GM20431 (cell line): ENCODE measurements at regions not wholly inside any gene's neighbourhood (a gene's known extent, or its start where the extent isn't known, plus 50 kb on each side); places are given as distances from the start of the nearest gene placed in this dataset.
"Not testable (repeated sequence)": the region's sequence is repeated elsewhere in the genome, so short reads cannot be mapped to it uniquely, and the experiment has no call there.

Experiments used
- in situ Hi-C: fragments of 300-500 bp; cut with MseI, MboI; formaldehyde crosslinking; loops from one replicate; pipeline ENCODE4 v1.15.0; 2020; ENCODE audit warnings: low sequenced_read_pairs; ENCODE audit not compliant: unreplicated experiment

DNA sequence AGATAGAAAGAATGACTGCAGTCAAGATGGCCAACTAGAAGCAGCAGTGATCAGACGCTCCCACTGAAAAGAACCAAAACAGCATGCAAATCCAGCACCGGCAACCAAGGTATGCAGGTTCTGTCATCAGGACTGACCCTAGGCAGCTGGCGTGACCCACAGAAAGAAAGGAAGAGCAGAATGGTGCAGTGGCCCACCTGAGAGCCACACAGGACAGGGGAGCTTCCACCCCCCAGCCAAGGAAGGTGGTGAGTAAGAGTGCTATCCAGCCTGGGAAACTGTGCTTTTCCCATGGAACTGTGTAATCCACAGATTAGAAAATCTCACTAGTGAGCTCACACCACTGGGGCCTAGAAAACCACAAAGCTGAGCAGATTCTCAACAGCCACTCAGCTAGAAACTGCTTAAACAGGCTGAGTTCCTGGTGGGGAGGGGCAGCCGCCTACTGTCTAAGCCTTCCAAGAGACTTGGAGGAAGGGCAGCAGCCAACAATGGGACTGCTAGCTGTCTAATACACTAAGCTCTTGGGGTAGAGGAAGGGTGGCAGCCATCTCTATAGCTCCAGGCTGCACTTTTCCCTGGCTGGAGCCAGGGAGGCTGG is 127.9 kb downstream of the EVA1A start:
- in situ Hi-C loops = no loop called here

DNA sequence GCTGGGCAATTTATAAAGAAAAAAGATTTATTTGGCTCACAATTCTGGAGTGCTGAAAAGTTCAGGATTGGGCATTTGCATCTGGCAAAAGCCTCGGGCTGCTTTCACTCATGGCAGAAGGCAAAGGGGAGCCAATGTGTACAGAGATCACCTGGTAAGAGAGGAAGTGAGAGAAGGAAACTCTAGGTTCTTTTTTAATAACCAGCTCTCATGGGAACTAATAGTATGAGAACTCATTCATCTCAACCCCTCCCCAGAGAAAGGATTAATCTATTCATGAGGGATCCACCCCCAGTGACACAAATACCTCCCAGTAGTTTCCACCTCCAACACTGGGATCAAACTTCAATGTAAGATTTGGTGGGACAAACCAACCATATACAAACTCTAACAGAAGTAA is 129.0 kb downstream of the EVA1A start:
- in situ Hi-C loops = no loop called here

DNA sequence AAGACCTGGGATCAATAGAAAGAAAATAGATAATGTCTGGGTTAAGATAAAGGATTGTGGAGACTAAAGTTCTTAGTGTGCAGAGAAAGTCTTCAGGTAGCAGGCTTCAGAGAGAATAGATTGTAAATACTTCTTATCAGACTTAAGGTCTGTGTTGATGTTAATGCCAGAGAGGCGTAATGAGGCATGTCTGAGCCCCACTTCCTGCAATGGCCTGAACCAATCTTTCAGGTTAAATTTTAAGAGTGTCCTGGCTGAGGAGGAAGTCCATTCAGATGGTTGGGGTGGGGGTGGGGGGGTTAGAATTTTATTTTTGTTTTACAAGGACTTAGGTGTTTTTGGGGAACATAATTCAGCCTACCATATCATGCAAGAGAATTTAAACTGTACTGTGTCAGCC is 129.5 kb downstream of the EVA1A start:
- in situ Hi-C loops = no loop called here

DNA sequence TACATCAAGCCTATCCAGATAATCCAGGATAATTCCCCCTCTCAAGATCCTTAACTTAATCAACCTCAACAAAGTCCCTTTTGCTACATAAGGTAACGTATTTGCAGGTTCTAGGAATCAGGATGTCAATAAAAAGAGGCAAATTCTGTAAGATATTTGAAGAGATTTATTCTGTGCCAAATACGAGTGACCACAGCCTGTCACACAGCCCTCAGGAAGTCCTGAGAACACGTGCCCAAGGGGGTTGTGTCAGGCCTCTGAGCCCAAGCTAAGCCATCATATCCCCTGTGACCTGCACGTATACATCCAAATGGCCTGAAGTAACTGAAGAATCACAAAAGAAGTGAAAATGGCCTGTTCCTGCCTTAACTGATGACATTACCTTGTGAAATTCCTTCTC is 130.3 kb downstream of the EVA1A start:
- in situ Hi-C loops = not testable (repeated sequence)

DNA sequence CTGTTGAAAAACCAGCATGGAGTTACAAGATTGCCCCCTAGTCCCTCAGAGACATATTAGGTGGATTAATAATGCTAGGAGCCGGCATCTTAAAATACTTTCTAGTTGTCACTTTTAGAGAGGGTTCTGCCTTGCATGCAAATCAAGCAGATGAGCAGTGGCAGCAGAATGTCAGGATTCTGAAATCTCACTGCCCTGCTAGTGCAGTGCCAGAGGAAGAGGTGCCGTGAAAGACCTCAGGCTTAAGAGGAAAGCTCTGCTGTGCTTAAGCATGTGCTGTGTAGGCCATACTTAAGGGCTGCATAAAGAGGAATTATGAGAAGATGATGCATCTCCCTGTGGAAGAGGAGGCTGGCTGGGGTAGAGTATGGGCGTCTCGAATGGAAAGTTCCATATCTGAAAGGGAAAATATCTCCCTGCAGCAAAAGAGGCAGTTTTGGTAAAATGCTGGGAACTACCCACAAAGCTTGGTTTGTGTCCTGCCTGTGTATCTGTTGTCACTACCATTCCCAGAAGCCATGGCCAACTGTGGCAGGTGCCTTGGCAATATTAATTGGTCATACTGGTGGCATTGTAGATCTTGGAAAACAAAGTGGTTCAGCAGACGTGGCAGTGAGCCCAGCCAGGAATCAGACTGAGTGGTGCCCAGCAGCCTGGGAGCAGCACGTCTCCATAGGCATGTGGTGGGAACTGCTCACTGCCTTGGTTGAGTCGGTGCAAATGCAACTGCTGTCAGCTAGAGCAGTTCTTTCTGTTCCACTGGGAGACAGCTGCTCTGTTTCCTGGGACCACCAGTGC is 131.9 kb downstream of the EVA1A start:
- in situ Hi-C loops = no loop called here

DNA sequence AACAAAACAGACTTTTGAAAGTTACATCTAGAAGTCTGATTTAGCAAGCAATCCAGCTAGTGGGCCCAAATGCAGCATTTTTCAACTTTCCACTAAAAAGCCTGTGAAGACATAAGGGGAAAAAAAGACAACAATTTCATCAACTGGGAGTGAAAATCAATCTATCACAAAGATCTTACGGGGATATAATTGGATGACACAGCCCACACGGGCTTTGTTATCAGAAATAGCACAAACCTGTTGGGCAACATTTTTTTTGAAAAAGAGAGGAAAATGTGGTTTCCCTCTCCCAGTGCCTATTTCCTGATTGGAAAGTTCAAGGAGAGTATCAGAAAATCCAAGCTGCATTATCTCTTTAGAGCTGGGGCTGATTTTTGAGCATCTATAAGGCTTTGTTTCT is 132.7 kb downstream of the EVA1A start:
- in situ Hi-C loops = no loop called here

- in situ Hi-C loops = loop anchor here (25.0 kb wide), 1 partner anchor 363 kb away; no protein-coding TSS in a partner anchor
These were observed 135.7 kb downstream of the EVA1A start for GRCh38 chr2:75424936-75425619.

GRCh38 chr2:75421986-75422385 is 138.8 kb downstream of the EVA1A start:
- in situ Hi-C loops = loop anchor here (25.0 kb wide), 1 partner anchor 360 kb away; no protein-coding TSS in a partner anchor

- in situ Hi-C loops = loop anchor here (25.0 kb wide), 1 partner anchor 354 kb away; no protein-coding TSS in a partner anchor
These were observed 144.1 kb downstream of the EVA1A start for GRCh38 chr2:75416420-75417342.

DNA sequence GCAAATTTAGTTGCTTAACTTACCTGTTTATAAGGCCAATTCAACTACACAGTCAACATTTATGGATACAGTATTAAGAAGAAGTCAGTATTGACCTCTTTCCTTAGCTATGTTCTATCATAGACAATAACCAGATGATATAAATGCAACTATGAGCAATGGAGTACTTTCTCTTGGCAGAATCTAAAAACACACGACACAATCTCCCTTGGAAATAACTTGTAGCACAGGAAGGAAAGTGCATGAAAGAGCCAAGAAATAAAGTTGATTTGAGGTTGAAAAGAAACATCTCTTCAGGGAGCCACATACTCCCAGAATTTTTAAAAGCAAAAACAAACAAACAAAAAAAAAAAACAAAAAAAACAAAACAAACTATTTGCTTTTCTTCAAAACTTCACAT is 145.0 kb downstream of the EVA1A start:
- in situ Hi-C loops = loop anchor here (25.0 kb wide), 1 partner anchor 353 kb away; no protein-coding TSS in a partner anchor

GRCh38 chr2:75415111-75415626 is 145.6 kb downstream of the EVA1A start:
- in situ Hi-C loops = loop anchor here (25.0 kb wide), 1 partner anchor 353 kb away; no protein-coding TSS in a partner anchor

GRCh38 chr2:75411574-75411973 is 149.2 kb downstream of the EVA1A start:
- in situ Hi-C loops = loop anchor here (25.0 kb wide), 1 partner anchor 349 kb away; no protein-coding TSS in a partner anchor

DNA sequence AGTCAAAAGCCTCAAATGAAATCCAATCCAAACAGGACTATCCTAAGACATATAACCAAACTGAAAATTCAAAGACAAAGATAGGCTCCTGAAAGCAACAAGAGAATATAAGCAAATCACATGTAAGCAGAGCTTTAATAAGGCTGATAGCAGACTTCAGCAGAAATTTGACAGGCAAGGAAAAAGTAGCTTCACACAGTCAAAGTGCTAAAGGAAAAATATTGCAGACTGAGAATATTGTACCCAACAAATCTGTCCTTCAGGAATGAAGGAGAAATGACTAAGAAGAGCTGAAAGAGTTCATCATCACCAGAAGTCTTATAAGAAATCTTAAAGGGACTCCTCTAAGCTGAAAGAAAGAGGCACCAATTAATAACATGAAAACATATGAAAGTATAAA is 150.0 kb downstream of the EVA1A start:
- in situ Hi-C loops = loop anchor here (25.0 kb wide), 1 partner anchor 348 kb away; no protein-coding TSS in a partner anchor

DNA sequence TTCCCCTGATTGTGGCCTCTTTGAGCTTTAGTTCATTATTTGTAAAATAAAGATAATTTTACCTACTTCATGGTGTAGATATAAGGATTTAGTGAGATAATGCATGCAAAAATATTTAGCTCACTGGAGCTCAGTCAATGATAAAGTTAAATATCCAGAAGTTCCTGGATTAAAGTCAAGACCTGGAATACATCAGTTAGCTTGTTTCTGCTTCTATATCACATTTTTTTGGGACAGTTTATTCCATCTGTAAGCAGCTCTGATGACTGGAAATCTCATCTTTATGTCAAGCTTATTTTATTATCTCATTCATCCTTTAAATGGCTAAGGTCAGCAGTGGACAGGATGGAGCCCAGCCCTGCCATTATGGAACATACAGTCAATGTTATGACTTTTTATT is 152.0 kb downstream of the EVA1A start:
- in situ Hi-C loops = loop anchor here (25.0 kb wide), 1 partner anchor 346 kb away; no protein-coding TSS in a partner anchor

DNA sequence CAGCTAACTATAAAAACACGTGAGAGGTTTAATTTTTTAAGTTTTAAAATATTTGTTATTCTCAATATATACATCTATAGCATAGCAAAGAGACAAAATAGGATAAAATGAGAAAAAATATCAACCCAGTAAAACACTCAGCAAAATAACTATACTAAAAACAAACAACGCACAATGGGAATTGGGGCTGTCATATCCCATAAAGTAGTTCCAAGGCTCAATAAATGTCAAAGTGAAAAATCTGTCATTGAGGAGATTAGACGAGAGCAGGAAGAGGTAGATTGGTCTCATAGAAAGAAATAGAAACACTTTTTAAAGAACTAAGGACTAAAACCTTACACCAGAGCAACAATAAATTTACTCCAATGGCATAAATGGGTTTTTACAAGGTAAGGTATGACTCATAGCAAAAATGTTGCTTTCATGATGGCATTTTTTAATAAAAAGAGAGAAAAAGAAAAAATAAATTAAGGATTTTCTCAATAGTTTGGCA is 153.7 kb downstream of the EVA1A start:
- in situ Hi-C loops = loop anchor here (25.0 kb wide), 1 partner anchor 345 kb away; no protein-coding TSS in a partner anchor

- in situ Hi-C loops = loop anchor here (25.0 kb wide), 1 partner anchor 344 kb away; no protein-coding TSS in a partner anchor
These were observed 154.6 kb downstream of the EVA1A start for GRCh38 chr2:75406131-75406581.

GRCh38 chr2:75405000-75405399 is 155.7 kb downstream of the EVA1A start:
- in situ Hi-C loops = loop anchor here (25.0 kb wide), 1 partner anchor 343 kb away; no protein-coding TSS in a partner anchor

DNA sequence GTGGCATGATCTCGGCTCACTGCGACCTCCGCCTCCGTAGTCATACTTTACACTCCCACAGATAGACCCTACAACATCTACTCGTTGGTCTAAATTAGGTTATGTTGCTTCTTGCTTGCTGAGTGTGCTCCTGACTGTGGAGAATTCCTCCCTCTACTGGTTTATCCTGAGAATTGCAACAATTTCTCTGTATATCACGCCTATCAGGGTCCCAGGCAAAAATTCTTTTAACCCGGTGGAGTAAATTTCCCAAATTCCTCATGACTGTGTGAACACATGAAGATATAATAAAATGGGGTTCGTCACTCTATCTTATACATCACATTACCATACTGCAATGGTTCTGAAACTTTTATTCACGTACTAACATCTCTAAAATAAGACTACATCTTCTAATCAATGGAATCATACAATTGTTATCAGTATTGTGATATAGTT is 156.7 kb downstream of the EVA1A start:
- in situ Hi-C loops = loop anchor here (25.0 kb wide), 1 partner anchor 342 kb away; no protein-coding TSS in a partner anchor

DNA sequence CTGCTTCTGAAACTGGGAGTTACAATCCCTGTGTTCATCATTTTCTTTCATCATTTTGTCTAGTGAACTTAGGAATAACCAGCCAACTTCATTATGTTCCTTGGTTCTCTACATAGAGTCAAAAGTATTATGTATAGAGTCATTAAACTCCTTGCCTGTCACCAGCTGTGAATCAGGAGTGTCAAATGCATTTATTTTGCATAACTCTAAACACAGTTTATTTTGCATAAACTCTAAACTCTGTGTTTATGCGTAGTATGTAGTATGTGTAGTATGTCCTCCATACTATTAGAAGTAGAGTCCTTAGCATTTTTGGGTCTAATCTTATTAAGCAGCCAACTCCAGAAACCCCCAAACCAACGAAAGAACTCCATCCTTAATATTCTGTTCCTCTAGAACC is 164.4 kb downstream of the EVA1A start:
- in situ Hi-C loops = no loop called here
